Neural progenitor cell (in vitro differentiated cells): ENCODE measurements at regions not wholly inside any gene's neighbourhood (a gene's known extent, or its start where the extent isn't known, plus 50 kb on each side); places are given as distances from the start of the nearest gene placed in this dataset.

Experiments used
- EZH2phosphoT487 ChIP-seq: fragments of 200-600 bp; sonication (generic); IDR thresholded peaks from 2 replicates; pipeline ENCODE4 v1.6.1; 2017; ENCODE audit warnings: antibody characterized with exemption
- TF ChIP-seq, protein P1 (sequence below): fragments of 200-600 bp; sonication (generic); IDR thresholded peaks from 2 replicates; pipeline ENCODE4 v1.5.1; 2017; ENCODE audit warnings: antibody characterized with exemption, mild to moderate bottlenecking

DNA sequence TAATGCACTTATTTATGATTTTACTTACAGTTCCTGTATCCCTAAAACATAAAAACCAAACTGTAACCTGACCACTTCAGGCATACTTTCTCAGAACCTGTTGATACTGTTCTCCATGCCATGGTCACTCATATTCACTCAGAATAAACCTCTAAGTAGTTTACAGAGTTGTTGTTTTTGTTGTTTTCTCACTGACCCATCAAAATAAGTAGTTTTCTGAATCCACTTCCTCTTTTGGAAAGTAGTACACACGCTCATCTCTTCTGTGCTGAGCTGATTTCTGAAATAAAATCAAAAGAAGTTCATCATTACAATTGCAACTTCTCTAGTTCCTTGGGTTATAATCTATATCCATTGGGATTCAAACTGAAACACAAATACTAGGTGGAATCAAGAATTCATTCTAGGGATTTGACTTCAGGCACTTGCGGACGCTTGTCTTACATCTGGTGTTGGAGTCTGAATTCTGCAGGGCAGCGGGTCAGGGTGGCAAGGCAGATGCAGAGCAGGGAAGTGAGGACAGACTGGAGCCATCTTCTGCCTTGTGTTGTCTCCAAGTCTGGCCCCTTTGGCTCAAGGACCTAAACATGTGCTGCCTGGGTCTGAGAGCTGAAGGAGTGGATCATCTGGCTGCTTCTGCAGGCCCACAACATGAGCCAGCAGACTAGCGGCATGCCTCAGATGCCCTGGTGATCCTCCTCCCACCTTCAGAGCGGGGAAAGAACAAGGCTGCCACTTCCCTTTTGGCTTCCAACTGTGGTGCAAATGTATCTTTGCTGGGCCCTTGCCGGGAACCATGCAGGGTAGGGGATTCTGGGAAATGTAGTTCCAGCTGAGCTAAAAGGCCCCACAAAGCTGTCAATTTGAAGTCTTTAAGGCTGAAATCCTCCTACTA is 167.9 kb upstream of the MYLIP start:
- no peak for TF ChIP-seq EZH2phosphoT487
- TF ChIP-seq, protein P1, sequence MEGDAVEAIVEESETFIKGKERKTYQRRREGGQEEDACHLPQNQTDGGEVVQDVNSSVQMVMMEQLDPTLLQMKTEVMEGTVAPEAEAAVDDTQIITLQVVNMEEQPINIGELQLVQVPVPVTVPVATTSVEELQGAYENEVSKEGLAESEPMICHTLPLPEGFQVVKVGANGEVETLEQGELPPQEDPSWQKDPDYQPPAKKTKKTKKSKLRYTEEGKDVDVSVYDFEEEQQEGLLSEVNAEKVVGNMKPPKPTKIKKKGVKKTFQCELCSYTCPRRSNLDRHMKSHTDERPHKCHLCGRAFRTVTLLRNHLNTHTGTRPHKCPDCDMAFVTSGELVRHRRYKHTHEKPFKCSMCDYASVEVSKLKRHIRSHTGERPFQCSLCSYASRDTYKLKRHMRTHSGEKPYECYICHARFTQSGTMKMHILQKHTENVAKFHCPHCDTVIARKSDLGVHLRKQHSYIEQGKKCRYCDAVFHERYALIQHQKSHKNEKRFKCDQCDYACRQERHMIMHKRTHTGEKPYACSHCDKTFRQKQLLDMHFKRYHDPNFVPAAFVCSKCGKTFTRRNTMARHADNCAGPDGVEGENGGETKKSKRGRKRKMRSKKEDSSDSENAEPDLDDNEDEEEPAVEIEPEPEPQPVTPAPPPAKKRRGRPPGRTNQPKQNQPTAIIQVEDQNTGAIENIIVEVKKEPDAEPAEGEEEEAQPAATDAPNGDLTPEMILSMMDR: no peak
